ENCODE measurements at regions not wholly inside any gene's neighbourhood (a gene's known extent, or its start where the extent isn't known, plus 50 kb on each side); places are given as distances from the start of the nearest gene placed in this dataset.

GRCh38 chr6:25142506-25142905 lies 136.7 kb upstream of the CARMIL1 start:
- TF ChIP-seq, protein P1, sequence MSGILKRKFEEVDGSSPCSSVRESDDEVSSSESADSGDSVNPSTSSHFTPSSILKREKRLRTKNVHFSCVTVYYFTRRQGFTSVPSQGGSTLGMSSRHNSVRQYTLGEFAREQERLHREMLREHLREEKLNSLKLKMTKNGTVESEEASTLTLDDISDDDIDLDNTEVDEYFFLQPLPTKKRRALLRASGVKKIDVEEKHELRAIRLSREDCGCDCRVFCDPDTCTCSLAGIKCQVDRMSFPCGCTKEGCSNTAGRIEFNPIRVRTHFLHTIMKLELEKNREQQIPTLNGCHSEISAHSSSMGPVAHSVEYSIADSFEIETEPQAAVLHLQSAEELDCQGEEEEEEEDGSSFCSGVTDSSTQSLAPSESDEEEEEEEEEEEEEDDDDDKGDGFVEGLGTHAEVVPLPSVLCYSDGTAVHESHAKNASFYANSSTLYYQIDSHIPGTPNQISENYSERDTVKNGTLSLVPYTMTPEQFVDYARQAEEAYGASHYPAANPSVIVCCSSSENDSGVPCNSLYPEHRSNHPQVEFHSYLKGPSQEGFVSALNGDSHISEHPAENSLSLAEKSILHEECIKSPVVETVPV (CRISPR knock-in tag; IDR thresholded peaks at IDR 0.05): no peak
- no peak for TF ChIP-seq ZNF70 (CRISPR knock-in tag; IDR thresholded peaks at IDR 0.05)
- no peak for TF ChIP-seq SNAI2 (CRISPR knock-in tag; IDR thresholded peaks at IDR 0.05)
- no peak for TF ChIP-seq ZFP3 (CRISPR knock-in tag; IDR thresholded peaks at IDR 0.05)
- no peak for TF ChIP-seq TCF4 (CRISPR knock-in tag; IDR thresholded peaks at IDR 0.05; ENCODE audit: borderline replicate concordance)
- no peak for TF ChIP-seq OSR1 (CRISPR knock-in tag; IDR thresholded peaks at IDR 0.05)
- TF ChIP-seq ISL1 (CRISPR knock-in tag; IDR thresholded peaks at IDR 0.05): no peak
- TF ChIP-seq ZC3H10 (CRISPR knock-in tag; IDR thresholded peaks at IDR 0.05): no peak
- no peak for ATAC-seq

DNA sequence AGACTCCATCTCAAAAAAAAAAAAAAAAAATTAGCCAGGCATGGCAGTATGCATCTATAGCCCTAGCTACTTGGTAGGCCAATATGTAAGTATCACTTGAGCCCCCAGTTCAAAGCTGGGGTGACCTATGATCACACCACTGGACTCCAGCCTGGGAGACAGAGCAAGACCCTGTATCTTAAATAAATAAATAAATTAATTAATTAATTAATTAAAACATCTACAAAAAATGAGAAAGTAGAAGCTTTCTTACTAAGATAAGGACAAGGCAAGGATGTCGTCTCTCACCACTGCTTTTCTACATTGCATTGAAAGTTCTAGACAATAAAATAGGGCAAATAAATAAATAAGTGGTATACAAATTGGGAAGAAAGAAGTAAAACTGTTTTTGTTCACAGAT lies 134.3 kb upstream of the CARMIL1 start:
- TF ChIP-seq TCF4 (CRISPR knock-in tag; IDR thresholded peaks at IDR 0.05; ENCODE audit: borderline replicate concordance): no peak
- TF ChIP-seq CSDC2 (CRISPR knock-in tag; IDR thresholded peaks at IDR 0.05): no peak
- TF ChIP-seq ZFP3 (CRISPR knock-in tag; IDR thresholded peaks at IDR 0.05): no peak
- no peak for ATAC-seq

DNA sequence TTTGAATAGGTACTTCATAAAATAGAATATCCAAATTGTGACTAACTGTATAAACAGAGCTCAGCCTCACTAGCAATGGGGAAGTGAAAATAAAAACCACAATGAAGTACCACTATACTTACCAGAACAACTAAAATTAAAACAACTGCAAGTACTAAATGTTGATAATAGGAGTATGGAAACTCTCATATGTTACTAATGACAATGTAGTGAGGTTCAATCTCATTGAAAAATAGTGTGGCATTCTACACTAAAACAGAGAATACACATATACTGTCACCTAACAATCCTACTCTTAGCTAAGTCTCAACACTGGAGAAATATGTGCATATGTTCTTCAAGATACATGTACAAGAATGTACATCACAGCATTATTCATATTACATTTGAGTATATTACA lies 132.0 kb upstream of the CARMIL1 start:
- no peak for TF ChIP-seq CSDC2 (CRISPR knock-in tag; IDR thresholded peaks at IDR 0.05)
- TF ChIP-seq ZNF8 (CRISPR knock-in tag; IDR thresholded peaks at IDR 0.05): no peak
- no peak for TF ChIP-seq RARB (CRISPR knock-in tag; IDR thresholded peaks at IDR 0.05)
- no peak for TF ChIP-seq OSR1 (CRISPR knock-in tag; IDR thresholded peaks at IDR 0.05)
- TF ChIP-seq ESRRG (CRISPR knock-in tag; IDR thresholded peaks at IDR 0.05): no peak
- TF ChIP-seq ZNF565 (CRISPR knock-in tag; conservative IDR thresholded peaks at IDR 0.05; ENCODE audit: low read depth): no peak
- no peak for TF ChIP-seq SNAI2 (CRISPR knock-in tag; IDR thresholded peaks at IDR 0.05)
- ATAC-seq: no peak

GRCh38 chr6:25150031-25150430 lies 129.1 kb upstream of the CARMIL1 start:
- no peak for TF ChIP-seq RARB (CRISPR knock-in tag; IDR thresholded peaks at IDR 0.05)
- no peak for TF ChIP-seq ZFP30 (CRISPR knock-in tag; IDR thresholded peaks at IDR 0.05)
- no peak for TF ChIP-seq ARNTL (CRISPR knock-in tag; IDR thresholded peaks at IDR 0.05; ENCODE audit: borderline replicate concordance, low read depth)
- TF ChIP-seq GLIS3 (CRISPR knock-in tag; IDR thresholded peaks at IDR 0.05): no peak
- TF ChIP-seq ZFP3 (CRISPR knock-in tag; IDR thresholded peaks at IDR 0.05): no peak
- no peak for TF ChIP-seq SNAI2 (CRISPR knock-in tag; IDR thresholded peaks at IDR 0.05)
- TF ChIP-seq TOX (CRISPR knock-in tag; IDR thresholded peaks at IDR 0.05; ENCODE audit: borderline replicate concordance): no peak
- no peak for TF ChIP-seq OSR1 (CRISPR knock-in tag; IDR thresholded peaks at IDR 0.05)
- no peak for TF ChIP-seq BACH2 (CRISPR knock-in tag; IDR thresholded peaks at IDR 0.05; ENCODE audit: borderline replicate concordance)
- TF ChIP-seq CSDC2 (CRISPR knock-in tag; IDR thresholded peaks at IDR 0.05): no peak
- no peak for TF ChIP-seq ESRRG (CRISPR knock-in tag; IDR thresholded peaks at IDR 0.05)
- TF ChIP-seq, protein P2, sequence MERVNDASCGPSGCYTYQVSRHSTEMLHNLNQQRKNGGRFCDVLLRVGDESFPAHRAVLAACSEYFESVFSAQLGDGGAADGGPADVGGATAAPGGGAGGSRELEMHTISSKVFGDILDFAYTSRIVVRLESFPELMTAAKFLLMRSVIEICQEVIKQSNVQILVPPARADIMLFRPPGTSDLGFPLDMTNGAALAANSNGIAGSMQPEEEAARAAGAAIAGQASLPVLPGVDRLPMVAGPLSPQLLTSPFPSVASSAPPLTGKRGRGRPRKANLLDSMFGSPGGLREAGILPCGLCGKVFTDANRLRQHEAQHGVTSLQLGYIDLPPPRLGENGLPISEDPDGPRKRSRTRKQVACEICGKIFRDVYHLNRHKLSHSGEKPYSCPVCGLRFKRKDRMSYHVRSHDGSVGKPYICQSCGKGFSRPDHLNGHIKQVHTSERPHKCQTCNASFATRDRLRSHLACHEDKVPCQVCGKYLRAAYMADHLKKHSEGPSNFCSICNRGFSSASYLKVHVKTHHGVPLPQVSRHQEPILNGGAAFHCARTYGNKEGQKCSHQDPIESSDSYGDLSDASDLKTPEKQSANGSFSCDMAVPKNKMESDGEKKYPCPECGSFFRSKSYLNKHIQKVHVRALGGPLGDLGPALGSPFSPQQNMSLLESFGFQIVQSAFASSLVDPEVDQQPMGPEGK (CRISPR knock-in tag; IDR thresholded peaks at IDR 0.05; ENCODE audit: borderline replicate concordance): no peak
- TF ChIP-seq, protein P3, sequence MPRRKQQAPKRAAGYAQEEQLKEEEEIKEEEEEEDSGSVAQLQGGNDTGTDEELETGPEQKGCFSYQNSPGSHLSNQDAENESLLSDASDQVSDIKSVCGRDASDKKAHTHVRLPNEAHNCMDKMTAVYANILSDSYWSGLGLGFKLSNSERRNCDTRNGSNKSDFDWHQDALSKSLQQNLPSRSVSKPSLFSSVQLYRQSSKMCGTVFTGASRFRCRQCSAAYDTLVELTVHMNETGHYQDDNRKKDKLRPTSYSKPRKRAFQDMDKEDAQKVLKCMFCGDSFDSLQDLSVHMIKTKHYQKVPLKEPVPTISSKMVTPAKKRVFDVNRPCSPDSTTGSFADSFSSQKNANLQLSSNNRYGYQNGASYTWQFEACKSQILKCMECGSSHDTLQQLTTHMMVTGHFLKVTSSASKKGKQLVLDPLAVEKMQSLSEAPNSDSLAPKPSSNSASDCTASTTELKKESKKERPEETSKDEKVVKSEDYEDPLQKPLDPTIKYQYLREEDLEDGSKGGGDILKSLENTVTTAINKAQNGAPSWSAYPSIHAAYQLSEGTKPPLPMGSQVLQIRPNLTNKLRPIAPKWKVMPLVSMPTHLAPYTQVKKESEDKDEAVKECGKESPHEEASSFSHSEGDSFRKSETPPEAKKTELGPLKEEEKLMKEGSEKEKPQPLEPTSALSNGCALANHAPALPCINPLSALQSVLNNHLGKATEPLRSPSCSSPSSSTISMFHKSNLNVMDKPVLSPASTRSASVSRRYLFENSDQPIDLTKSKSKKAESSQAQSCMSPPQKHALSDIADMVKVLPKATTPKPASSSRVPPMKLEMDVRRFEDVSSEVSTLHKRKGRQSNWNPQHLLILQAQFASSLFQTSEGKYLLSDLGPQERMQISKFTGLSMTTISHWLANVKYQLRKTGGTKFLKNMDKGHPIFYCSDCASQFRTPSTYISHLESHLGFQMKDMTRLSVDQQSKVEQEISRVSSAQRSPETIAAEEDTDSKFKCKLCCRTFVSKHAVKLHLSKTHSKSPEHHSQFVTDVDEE (CRISPR knock-in tag; IDR thresholded peaks at IDR 0.05): no peak
- TF ChIP-seq ZC3H10 (CRISPR knock-in tag; IDR thresholded peaks at IDR 0.05): no peak
- no peak for TF ChIP-seq PPARA (CRISPR knock-in tag; IDR thresholded peaks at IDR 0.05; ENCODE audit: borderline replicate concordance)
- no peak for TF ChIP-seq ZNF70 (CRISPR knock-in tag; IDR thresholded peaks at IDR 0.05)
- no peak for ATAC-seq

DNA sequence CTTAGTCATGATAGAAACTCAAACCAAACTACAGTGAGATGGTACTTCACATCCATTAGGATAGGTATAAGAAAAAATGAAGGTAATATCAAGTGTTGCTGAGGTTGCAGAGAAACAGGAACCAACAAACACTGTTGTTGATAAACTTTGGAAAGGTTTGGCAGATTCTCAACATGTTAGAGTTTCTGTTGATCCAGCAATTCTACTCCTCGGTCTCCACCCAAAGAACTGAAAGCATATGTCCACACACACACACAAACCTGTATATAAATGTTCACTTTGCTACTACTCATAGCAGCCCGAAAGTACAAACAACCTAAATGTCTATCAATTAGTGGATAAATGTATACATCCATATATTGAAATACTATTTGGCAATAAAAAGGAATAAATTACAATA lies 128.3 kb upstream of the CARMIL1 start:
- no peak for ATAC-seq
- TF ChIP-seq, protein P3 (CRISPR knock-in tag; IDR thresholded peaks at IDR 0.05): no peak
- TF ChIP-seq, protein P2 (CRISPR knock-in tag; IDR thresholded peaks at IDR 0.05; ENCODE audit: borderline replicate concordance): no peak
- TF ChIP-seq, protein P4, sequence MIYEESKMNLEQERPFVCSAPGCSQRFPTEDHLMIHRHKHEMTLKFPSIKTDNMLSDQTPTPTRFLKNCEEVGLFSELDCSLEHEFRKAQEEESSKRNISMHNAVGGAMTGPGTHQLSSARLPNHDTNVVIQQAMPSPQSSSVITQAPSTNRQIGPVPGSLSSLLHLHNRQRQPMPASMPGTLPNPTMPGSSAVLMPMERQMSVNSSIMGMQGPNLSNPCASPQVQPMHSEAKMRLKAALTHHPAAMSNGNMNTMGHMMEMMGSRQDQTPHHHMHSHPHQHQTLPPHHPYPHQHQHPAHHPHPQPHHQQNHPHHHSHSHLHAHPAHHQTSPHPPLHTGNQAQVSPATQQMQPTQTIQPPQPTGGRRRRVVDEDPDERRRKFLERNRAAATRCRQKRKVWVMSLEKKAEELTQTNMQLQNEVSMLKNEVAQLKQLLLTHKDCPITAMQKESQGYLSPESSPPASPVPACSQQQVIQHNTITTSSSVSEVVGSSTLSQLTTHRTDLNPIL (CRISPR knock-in tag; IDR thresholded peaks at IDR 0.05; ENCODE audit: low read depth): no peak
- TF ChIP-seq ZFP30 (CRISPR knock-in tag; IDR thresholded peaks at IDR 0.05) (no peak), TOX (CRISPR knock-in tag; IDR thresholded peaks at IDR 0.05; ENCODE audit: borderline replicate concordance) (no peak), PPARA (CRISPR knock-in tag; IDR thresholded peaks at IDR 0.05; ENCODE audit: borderline replicate concordance) (no peak)

All from SK-N-SH treated with all-trans-retinoic acid at 6 μM for 48 hours (cell line).